ENCODE measurements at regions not wholly inside any gene's neighbourhood (a gene's known extent, or its start where the extent isn't known, plus 50 kb on each side); places are given as distances from the start of the nearest gene placed in this dataset.

- peak; percentile 84 for TF ChIP-seq CTCF (IDR thresholded peaks at IDR 0.05; ENCODE audit: insufficient read depth, low read length)
- no peak for TF ChIP-seq POLR2AphosphoS5 (IDR thresholded peaks at IDR 0.05; ENCODE audit: low read depth)
- TF ChIP-seq REST (IDR thresholded peaks at IDR 0.05; ENCODE audit: insufficient replicate concordance, low read depth), result no peak
- no peak for TF ChIP-seq GABPA (IDR thresholded peaks at IDR 0.05; ENCODE audit: low read depth)
Observed at GRCh38 chr7:26061678-26062603, 90.1 kb upstream of the NFE2L3 start.

All from HL-60 (cell line).